Smooth muscle cell (in vitro differentiated cells): ENCODE measurements at regions not wholly inside any gene's neighbourhood (a gene's known extent, or its start where the extent isn't known, plus 50 kb on each side); places are given as distances from the start of the nearest gene placed in this dataset.

Experiments
- DNase-seq: peaks from one replicate; lab custom pipeline; 2025; ENCODE audit not compliant: unreplicated experiment; lab: John Stamatoyannopoulos, UW
- H2AFZ ChIP-seq: fragments of 200-600 bp; sonication (generic); 2 replicates; pipeline ENCODE4 v1.6.0; 2016; ENCODE audit warnings: antibody characterized with exemption, low read depth, mild to moderate bottlenecking
- H3F3A ChIP-seq: fragments of 200-600 bp; sonication (generic); 2 replicates; pipeline ENCODE4 v1.6.0; 2017; ENCODE audit warnings: antibody characterized with exemption, low read depth
- H3K27ac ChIP-seq: fragments of 200-600 bp; sonication (generic); 2 replicates; pipeline ENCODE4 v1.5.1; 2016; ENCODE audit warnings: low read depth, mild to moderate bottlenecking
- H3K27me3 ChIP-seq: fragments of 200-600 bp; sonication (generic); 2 replicates; pipeline ENCODE4 v1.6.1; 2016; ENCODE audit warnings: low read depth, mild to moderate bottlenecking
- H3K36me3 ChIP-seq: fragments of 200-600 bp; sonication (generic); 2 replicates; pipeline ENCODE4 v1.5.1; 2016; ENCODE audit warnings: low read depth
- H3K4me1 ChIP-seq: fragments of 200-600 bp; sonication (generic); 2 replicates; pipeline ENCODE4 v1.5.1; 2016; ENCODE audit warnings: low read depth
- H3K4me2 ChIP-seq: fragments of 200-600 bp; sonication (generic); 2 replicates; pipeline ENCODE4 v1.6.0; 2016; ENCODE audit warnings: mild to moderate bottlenecking
- H3K4me3 ChIP-seq: fragments of 200-600 bp; sonication (generic); 2 replicates; pipeline ENCODE4 v1.5.1; 2016; ENCODE audit warnings: mild to moderate bottlenecking
- H3K79me2 ChIP-seq: fragments of 200-600 bp; sonication (generic); 2 replicates; pipeline ENCODE4 v1.6.0; 2016; ENCODE audit warnings: low read depth, mild to moderate bottlenecking
- H3K9ac ChIP-seq: fragments of 200-600 bp; sonication (generic); 2 replicates; pipeline ENCODE4 v1.6.0; 2016; ENCODE audit warnings: low read depth
- H3K9me3 ChIP-seq: fragments of 200-600 bp; sonication (generic); replicated peaks from 2 replicates; pipeline ENCODE4 v1.5.1; 2016; ENCODE audit warnings: low read depth
- H4K20me1 ChIP-seq: fragments of 200-600 bp; sonication (generic); 2 replicates; pipeline ENCODE4 v1.6.0; 2016; ENCODE audit warnings: low read depth
- WGBS: methylation state at CpG from one replicate; pipeline ENCODE4 v1.1.7; 2016; ENCODE audit warnings: low lambda C conversion rate; 5-methylcytosine and 5-hydroxymethylcytosine counted together
- TF ChIP-seq, protein P1 (sequence below): fragments of 200-600 bp; sonication (generic); IDR thresholded peaks from 2 replicates; pipeline ENCODE4 v1.5.1; 2017; ENCODE audit warnings: borderline replicate concordance, mild to moderate bottlenecking, antibody characterized with exemption; ENCODE audit not compliant: insufficient read depth, poor library complexity, severe bottlenecking

- no peak for DNase-seq
- H3K27ac ChIP-seq, result no peak overlapping the region
- H2AFZ ChIP-seq, result no peak overlapping the region
- TF ChIP-seq, protein P1, sequence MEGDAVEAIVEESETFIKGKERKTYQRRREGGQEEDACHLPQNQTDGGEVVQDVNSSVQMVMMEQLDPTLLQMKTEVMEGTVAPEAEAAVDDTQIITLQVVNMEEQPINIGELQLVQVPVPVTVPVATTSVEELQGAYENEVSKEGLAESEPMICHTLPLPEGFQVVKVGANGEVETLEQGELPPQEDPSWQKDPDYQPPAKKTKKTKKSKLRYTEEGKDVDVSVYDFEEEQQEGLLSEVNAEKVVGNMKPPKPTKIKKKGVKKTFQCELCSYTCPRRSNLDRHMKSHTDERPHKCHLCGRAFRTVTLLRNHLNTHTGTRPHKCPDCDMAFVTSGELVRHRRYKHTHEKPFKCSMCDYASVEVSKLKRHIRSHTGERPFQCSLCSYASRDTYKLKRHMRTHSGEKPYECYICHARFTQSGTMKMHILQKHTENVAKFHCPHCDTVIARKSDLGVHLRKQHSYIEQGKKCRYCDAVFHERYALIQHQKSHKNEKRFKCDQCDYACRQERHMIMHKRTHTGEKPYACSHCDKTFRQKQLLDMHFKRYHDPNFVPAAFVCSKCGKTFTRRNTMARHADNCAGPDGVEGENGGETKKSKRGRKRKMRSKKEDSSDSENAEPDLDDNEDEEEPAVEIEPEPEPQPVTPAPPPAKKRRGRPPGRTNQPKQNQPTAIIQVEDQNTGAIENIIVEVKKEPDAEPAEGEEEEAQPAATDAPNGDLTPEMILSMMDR, result no peak
- H4K20me1 ChIP-seq, result no peaks in the 10 kb centered on the region
- H3K4me1 ChIP-seq, result peaks cover 16% of the 10 kb centered on the region
- WGBS, result 40% methylated on average over 3 of the region's 3 CpGs
- H3K79me2 ChIP-seq, result no peaks in the 10 kb centered on the region
- no peak overlapping the region for H3K4me3 ChIP-seq
- no peaks in the 10 kb centered on the region for H3K36me3 ChIP-seq
- H3K4me2 ChIP-seq, result no peak overlapping the region
- no peak overlapping the region for H3K9ac ChIP-seq
- H3K9me3 ChIP-seq, result no peaks in the 10 kb centered on the region
- H3K27me3 ChIP-seq, result no peaks in the 10 kb centered on the region
- H3F3A ChIP-seq, result no peaks in the 10 kb centered on the region
These were observed 731.2 kb downstream of the RERGL start for GRCh38 chr12:17358835-17359234.

DNA sequence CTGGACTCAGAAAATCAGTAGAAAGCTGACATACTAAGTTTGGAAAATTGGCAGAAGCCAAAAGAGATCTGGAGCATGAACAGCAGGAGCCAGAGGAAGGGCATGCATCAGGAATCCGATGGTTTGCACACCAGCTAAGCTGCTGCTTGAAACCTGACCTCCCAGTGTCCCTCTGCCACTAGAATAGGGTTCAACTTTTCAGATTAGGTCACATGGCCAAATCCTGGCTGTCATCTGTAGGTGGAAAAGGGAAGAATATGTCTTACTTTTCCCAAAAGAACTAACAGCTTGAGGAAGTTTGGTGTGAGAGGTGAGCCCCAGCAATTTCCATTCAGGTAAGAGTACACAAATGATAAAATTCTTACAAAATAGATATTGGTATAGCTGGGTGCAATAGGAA, 732.6 kb downstream of the RERGL start:
- H3K4me2 ChIP-seq, result no peak overlapping the region
- TF ChIP-seq, protein P1, result no peak
- H2AFZ ChIP-seq, result no peak overlapping the region
- H4K20me1 ChIP-seq, result no peaks in the 10 kb centered on the region
- H3K4me3 ChIP-seq, result no peak overlapping the region
- DNase-seq, result no peak
- no peak overlapping the region for H3K9ac ChIP-seq
- WGBS, result 78% methylated on average over 1 of the region's 1 CpG
- no peaks in the 10 kb centered on the region for H3K36me3 ChIP-seq
- no peak overlapping the region for H3K27ac ChIP-seq
- no peaks in the 10 kb centered on the region for H3K79me2 ChIP-seq
- no peaks in the 10 kb centered on the region for H3K9me3 ChIP-seq
- H3K27me3 ChIP-seq, result no peaks in the 10 kb centered on the region
- peaks cover 16% of the 10 kb centered on the region for H3K4me1 ChIP-seq
- H3F3A ChIP-seq, result no peaks in the 10 kb centered on the region

GRCh38 chr12:17352164-17352563, 737.8 kb downstream of the RERGL start:
- H3K27ac ChIP-seq, result no peak overlapping the region
- H2AFZ ChIP-seq, result no peak overlapping the region
- H3K36me3 ChIP-seq, result no peaks in the 10 kb centered on the region
- no peak overlapping the region for H3K4me3 ChIP-seq
- WGBS, result 68% methylated on average over 1 of the region's 1 CpG
- no peaks in the 10 kb centered on the region for H3K79me2 ChIP-seq
- H3K4me2 ChIP-seq, result no peak overlapping the region
- DNase-seq, result no peak
- TF ChIP-seq, protein P1, result no peak
- H3K9ac ChIP-seq, result no peak overlapping the region
- H3F3A ChIP-seq, result no peaks in the 10 kb centered on the region
- H3K27me3 ChIP-seq, result no peaks in the 10 kb centered on the region
- H4K20me1 ChIP-seq, result no peaks in the 10 kb centered on the region
- peaks cover 3% of the 10 kb centered on the region for H3K4me1 ChIP-seq
- no peaks in the 10 kb centered on the region for H3K9me3 ChIP-seq

- Histone ChIP-seq H3K4me2 (no peak overlapping the region), H2AFZ (no peak overlapping the region)
These were observed 741.7 kb downstream of the RERGL start for GRCh38 chr12:17348311-17348710.

More at GRCh38 chr12:17348311-17348710, 741.7 kb downstream of the RERGL start:
- no peaks in the 10 kb centered on the region for H3F3A ChIP-seq
- TF ChIP-seq, protein P1, result no peak
- H4K20me1 ChIP-seq, result no peaks in the 10 kb centered on the region
- no peak overlapping the region for H3K27ac ChIP-seq
- no peaks in the 10 kb centered on the region for H3K9me3 ChIP-seq
- no peaks in the 10 kb centered on the region for H3K36me3 ChIP-seq
- H3K9ac ChIP-seq, result no peak overlapping the region
- H3K27me3 ChIP-seq, result no peaks in the 10 kb centered on the region
- H3K79me2 ChIP-seq, result no peaks in the 10 kb centered on the region
- DNase-seq, result no peak
- H3K4me1 ChIP-seq, result no peaks in the 10 kb centered on the region
- no peak overlapping the region for H3K4me3 ChIP-seq
